GM23338 (cell line): ENCODE measurements at regions not wholly inside any gene's neighbourhood (a gene's known extent, or its start where the extent isn't known, plus 50 kb on each side); places are given as distances from the start of the nearest gene placed in this dataset.

Experiments used
- ATAC-seq: fragments of 200-7000 bp; cut with Tn5 transposase; 3 replicates; pipeline ENCODE4 v1.9.1; 2020
- DNase-seq: peaks from one replicate; pipeline ENCODE4 v3.0.0-alpha.2; 2015; ENCODE audit warnings: low spot score
- H2AFZ ChIP-seq: fragments of 200-600 bp; sonication (generic); 2 replicates; pipeline ENCODE4 v1.8.0; 2016; ENCODE audit warnings: antibody characterized with exemption, mild to moderate bottlenecking, moderate library complexity
- H3F3A ChIP-seq: fragments of 200-600 bp; sonication (generic); replicated peaks from 2 replicates; pipeline ENCODE4 v1.8.0; 2017; ENCODE audit warnings: antibody characterized with exemption, mixed run types, low read depth
- H3K27ac ChIP-seq: fragments of 200-600 bp; sonication (generic); 2 replicates; pipeline ENCODE4 v1.6.1; 2016; ENCODE audit warnings: low read depth
- H3K27me3 ChIP-seq: fragments of 200-600 bp; sonication (generic); 2 replicates; pipeline ENCODE4 v1.8.0; 2016; ENCODE audit warnings: mild to moderate bottlenecking, mixed run types, moderate library complexity; ENCODE audit not compliant: insufficient read depth
- H3K36me3 ChIP-seq: fragments of 200-600 bp; sonication (generic); 2 replicates; pipeline ENCODE4 v1.8.0; 2016; ENCODE audit warnings: mild to moderate bottlenecking; ENCODE audit not compliant: insufficient read depth
- H3K4me1 ChIP-seq: fragments of 200-600 bp; sonication (generic); 2 replicates; pipeline ENCODE4 v1.8.0; 2016; ENCODE audit warnings: mild to moderate bottlenecking, moderate library complexity; ENCODE audit not compliant: insufficient read depth
- H3K4me2 ChIP-seq: fragments of 200-600 bp; sonication (generic); 2 replicates; pipeline ENCODE4 v1.7.1; 2017; ENCODE audit warnings: mixed run types
- H3K4me3 ChIP-seq: fragments of 200-600 bp; sonication (generic); 2 replicates; pipeline ENCODE4 v1.6.1; 2016; ENCODE audit warnings: mixed run types
- H3K79me2 ChIP-seq: fragments of 200-600 bp; sonication (generic); replicated peaks from 2 replicates; pipeline ENCODE4 v1.8.0; 2017; ENCODE audit warnings: mild to moderate bottlenecking; ENCODE audit not compliant: insufficient read depth
- H3K9me2 ChIP-seq: fragments of 200-600 bp; sonication (generic); 2 replicates; pipeline ENCODE4 v1.8.0; 2017; ENCODE audit not compliant: insufficient read depth
- H4K20me1 ChIP-seq: fragments of 200-600 bp; sonication (generic); replicated peaks from 2 replicates; pipeline ENCODE4 v1.8.0; 2017; ENCODE audit warnings: mild to moderate bottlenecking; ENCODE audit not compliant: insufficient read depth
- H3K27ac Mint-ChIP-seq: 2 replicates; pipeline ENCODE4 v1.8.0; 2020; ENCODE audit warnings: inconsistent platforms, mild to moderate bottlenecking, moderate library complexity, mixed read lengths
- H3K27me3 Mint-ChIP-seq: 3 replicates; pipeline ENCODE4 v1.8.0; 2022; ENCODE audit warnings: low read depth, mild to moderate bottlenecking, moderate library complexity, mixed read lengths, inconsistent platforms; ENCODE audit not compliant: insufficient read depth, poor library complexity
- H3K36me3 Mint-ChIP-seq: 3 replicates; pipeline ENCODE4 v1.8.0; 2021; ENCODE audit warnings: low read depth, mild to moderate bottlenecking, inconsistent platforms, moderate library complexity, mixed read lengths
- H3K4me1 Mint-ChIP-seq: 3 replicates; pipeline ENCODE4 v1.8.0; 2020; ENCODE audit warnings: mild to moderate bottlenecking, inconsistent platforms, mixed read lengths
- H3K4me3 Mint-ChIP-seq: 3 replicates; pipeline ENCODE4 v1.8.0; 2021; ENCODE audit warnings: moderate library complexity, mild to moderate bottlenecking, inconsistent platforms, mixed read lengths
- H3K9me3 Mint-ChIP-seq: 3 replicates; pipeline ENCODE4 v1.8.0; 2020; ENCODE audit warnings: moderate library complexity, mild to moderate bottlenecking, inconsistent platforms, mixed read lengths
- CREB1 ChIP-seq: fragments of 250-450 bp; sonication (Bioruptor Pico); IDR thresholded peaks from 2 replicates; pipeline ENCODE4 v1.5.0; 2020; ENCODE audit warnings: low read depth, mild to moderate bottlenecking, moderate library complexity
- ETS1 ChIP-seq: IDR thresholded peaks from 2 replicates; pipeline ENCODE4 v1.6.1; 2016; ENCODE audit warnings: antibody characterized with exemption
- EZH2 ChIP-seq: fragments of 200-600 bp; sonication (generic); IDR thresholded peaks from one replicate; pipeline ENCODE4 v1.8.0; 2017; ENCODE audit warnings: antibody characterized with exemption, mild to moderate bottlenecking, low read depth; ENCODE audit not compliant: unreplicated experiment
- EZH2phosphoT487 ChIP-seq: fragments of 200-600 bp; sonication (generic); IDR thresholded peaks from one replicate; pipeline ENCODE4 v1.8.1; 2018; ENCODE audit warnings: antibody characterized with exemption; ENCODE audit not compliant: unreplicated experiment
- JUNB ChIP-seq: IDR thresholded peaks from one replicate; pipeline ENCODE4 v1.6.1; 2016; ENCODE audit warnings: antibody characterized with exemption; ENCODE audit not compliant: unreplicated experiment
- NANOG ChIP-seq: IDR thresholded peaks from 2 replicates; pipeline ENCODE4 v1.6.1; 2016; ENCODE audit warnings: antibody characterized with exemption, borderline replicate concordance
- REST ChIP-seq: IDR thresholded peaks from one replicate; pipeline ENCODE4 v1.6.1; 2018; ENCODE audit warnings: antibody characterized with exemption; ENCODE audit not compliant: unreplicated experiment
- ZNF331 ChIP-seq: fragments of 250-450 bp; sonication (Bioruptor Pico); IDR thresholded peaks from 2 replicates; pipeline ENCODE4 v1.5.0; 2020; ENCODE audit warnings: low read depth, mild to moderate bottlenecking, moderate library complexity
- TF ChIP-seq, protein P1 (sequence below), 2 experiments: fragments of 200-600 bp in 1 of 2; sonication (generic) in 1 of 2; conservative IDR thresholded peaks; 2 replicates each; pipeline versions ENCODE4 v1.5.1 to v1.6.1; 2016 to 2017; ENCODE audit warnings: antibody characterized with exemption in 2 of 2, low read depth in 2 of 2, mild to moderate bottlenecking in 2 of 2, moderate library complexity in 1 of 2

DNA sequence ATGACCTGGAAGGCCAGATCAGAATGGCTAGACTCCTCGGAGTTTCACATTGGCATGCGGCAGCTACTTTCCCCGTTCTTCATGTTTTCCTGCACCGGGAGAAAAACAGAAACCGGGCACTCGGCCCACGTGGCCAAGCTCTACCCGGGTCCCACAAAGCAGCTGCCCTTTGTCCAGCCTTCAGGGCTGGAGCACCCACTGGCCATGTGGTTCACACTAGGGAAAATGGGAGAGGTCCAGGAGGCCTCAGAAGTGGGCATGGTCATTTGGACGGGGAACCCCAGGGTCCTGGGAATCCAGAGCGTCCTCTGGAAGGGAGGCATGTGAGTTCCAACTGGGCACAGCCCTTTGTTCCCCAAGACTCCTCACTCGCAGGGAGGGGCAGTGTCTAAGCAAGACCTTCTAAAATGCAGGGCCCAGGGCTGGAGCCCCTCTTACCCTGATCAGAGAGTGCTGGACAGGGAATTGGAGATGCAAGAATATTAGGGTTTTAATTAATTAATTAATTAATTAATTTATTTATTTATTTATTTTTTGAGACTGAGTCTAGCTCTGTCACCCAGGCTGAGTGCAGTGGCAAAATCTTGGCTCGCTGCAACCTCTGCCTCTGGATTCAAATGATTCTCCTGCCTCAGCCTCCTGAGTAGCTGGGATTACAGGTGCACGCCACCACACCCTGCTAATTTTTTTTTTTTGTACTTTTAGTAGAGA is 97.2 kb upstream of the CPEB4 start (continued):
- TF ChIP-seq EZH2 (no peak), ZNF331 (CRISPR knock-in tag) (no peak), NANOG (no peak), REST (no peak), ETS1 (no peak), CREB1 (no peak), JUNB (no peak)

DNA sequence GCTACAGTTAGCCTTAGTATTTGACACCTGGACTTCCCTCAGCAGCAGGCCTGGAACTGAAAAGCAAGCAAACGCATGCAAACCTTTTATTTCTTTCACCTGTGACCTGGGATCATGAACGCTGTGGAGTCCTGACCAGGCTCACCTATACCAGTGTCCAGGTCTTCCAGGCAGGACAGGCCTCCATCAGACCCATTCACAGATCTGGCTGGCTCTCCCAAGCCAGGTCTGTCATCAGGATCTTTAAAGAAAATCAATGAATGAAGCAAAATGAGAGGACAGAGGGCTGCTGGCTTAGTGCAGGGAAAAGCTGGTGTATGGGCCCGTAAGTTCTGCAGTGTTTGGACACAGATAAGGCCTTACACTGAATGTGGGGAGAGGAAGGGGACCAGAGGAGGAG is 96.3 kb upstream of the CPEB4 start:
- Mint-ChIP-seq H3K4me1 (peaks cover 7% of the 10 kb centered on the region; the same call in 2 of the 3 replicates), H3K27me3 (peaks cover 11% of the 10 kb centered on the region), H3K4me3 (no peak overlapping the region), H3K36me3 (no peaks in the 10 kb centered on the region), H3K9me3 (no peaks in the 10 kb centered on the region), H3K27ac (peak overlapping the region; percentile 50; the same call in 1 of the 2 replicates)
- Histone ChIP-seq H3K27me3 (no peaks in the 10 kb centered on the region), H3F3A (no peaks in the 10 kb centered on the region), H3K27ac (no peak overlapping the region), H3K4me2 (no peak overlapping the region), H4K20me1 (no peaks in the 10 kb centered on the region), H3K79me2 (no peaks in the 10 kb centered on the region), H2AFZ (no peak overlapping the region), H3K9me2 (peaks cover 8% of the 10 kb centered on the region; the same call in 1 of the 2 replicates), H3K36me3 (no peaks in the 10 kb centered on the region), H3K4me1 (no peaks in the 10 kb centered on the region), H3K4me3 (no peak overlapping the region)
- DNase-seq (no peak), ATAC-seq (no peak)
- TF ChIP-seq, protein P1, sequence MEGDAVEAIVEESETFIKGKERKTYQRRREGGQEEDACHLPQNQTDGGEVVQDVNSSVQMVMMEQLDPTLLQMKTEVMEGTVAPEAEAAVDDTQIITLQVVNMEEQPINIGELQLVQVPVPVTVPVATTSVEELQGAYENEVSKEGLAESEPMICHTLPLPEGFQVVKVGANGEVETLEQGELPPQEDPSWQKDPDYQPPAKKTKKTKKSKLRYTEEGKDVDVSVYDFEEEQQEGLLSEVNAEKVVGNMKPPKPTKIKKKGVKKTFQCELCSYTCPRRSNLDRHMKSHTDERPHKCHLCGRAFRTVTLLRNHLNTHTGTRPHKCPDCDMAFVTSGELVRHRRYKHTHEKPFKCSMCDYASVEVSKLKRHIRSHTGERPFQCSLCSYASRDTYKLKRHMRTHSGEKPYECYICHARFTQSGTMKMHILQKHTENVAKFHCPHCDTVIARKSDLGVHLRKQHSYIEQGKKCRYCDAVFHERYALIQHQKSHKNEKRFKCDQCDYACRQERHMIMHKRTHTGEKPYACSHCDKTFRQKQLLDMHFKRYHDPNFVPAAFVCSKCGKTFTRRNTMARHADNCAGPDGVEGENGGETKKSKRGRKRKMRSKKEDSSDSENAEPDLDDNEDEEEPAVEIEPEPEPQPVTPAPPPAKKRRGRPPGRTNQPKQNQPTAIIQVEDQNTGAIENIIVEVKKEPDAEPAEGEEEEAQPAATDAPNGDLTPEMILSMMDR (conservative IDR thresholded peaks at IDR 0.05; ENCODE audit: low read depth in 2 of 2) = no peak
- TF ChIP-seq EZH2phosphoT487 (no peak), ETS1 (no peak), REST (no peak)
